GM23338 (cell line): ENCODE measurements at regions not wholly inside any gene's neighbourhood (a gene's known extent, or its start where the extent isn't known, plus 50 kb on each side); places are given as distances from the start of the nearest gene placed in this dataset.

Experiments
- ATAC-seq: fragments of 200-7000 bp; cut with Tn5 transposase; 3 replicates; pipeline ENCODE4 v1.9.1; 2020
- DNase-seq: peaks from one replicate; pipeline ENCODE4 v3.0.0-alpha.2; 2015; ENCODE audit warnings: low spot score
- H2AFZ ChIP-seq: fragments of 200-600 bp; sonication (generic); 2 replicates; pipeline ENCODE4 v1.8.0; 2016; ENCODE audit warnings: antibody characterized with exemption, mild to moderate bottlenecking, moderate library complexity
- H3F3A ChIP-seq: fragments of 200-600 bp; sonication (generic); replicated peaks from 2 replicates; pipeline ENCODE4 v1.8.0; 2017; ENCODE audit warnings: antibody characterized with exemption, mixed run types, low read depth
- H3K27ac ChIP-seq: fragments of 200-600 bp; sonication (generic); 2 replicates; pipeline ENCODE4 v1.6.1; 2016; ENCODE audit warnings: low read depth
- H3K27me3 ChIP-seq: fragments of 200-600 bp; sonication (generic); 2 replicates; pipeline ENCODE4 v1.8.0; 2016; ENCODE audit warnings: mild to moderate bottlenecking, mixed run types, moderate library complexity; ENCODE audit not compliant: insufficient read depth
- H3K36me3 ChIP-seq: fragments of 200-600 bp; sonication (generic); 2 replicates; pipeline ENCODE4 v1.8.0; 2016; ENCODE audit warnings: mild to moderate bottlenecking; ENCODE audit not compliant: insufficient read depth
- H3K4me1 ChIP-seq: fragments of 200-600 bp; sonication (generic); 2 replicates; pipeline ENCODE4 v1.8.0; 2016; ENCODE audit warnings: mild to moderate bottlenecking, moderate library complexity; ENCODE audit not compliant: insufficient read depth
- H3K4me2 ChIP-seq: fragments of 200-600 bp; sonication (generic); 2 replicates; pipeline ENCODE4 v1.7.1; 2017; ENCODE audit warnings: mixed run types
- H3K4me3 ChIP-seq: fragments of 200-600 bp; sonication (generic); 2 replicates; pipeline ENCODE4 v1.6.1; 2016; ENCODE audit warnings: mixed run types
- H3K79me2 ChIP-seq: fragments of 200-600 bp; sonication (generic); replicated peaks from 2 replicates; pipeline ENCODE4 v1.8.0; 2017; ENCODE audit warnings: mild to moderate bottlenecking; ENCODE audit not compliant: insufficient read depth
- H3K9me2 ChIP-seq: fragments of 200-600 bp; sonication (generic); 2 replicates; pipeline ENCODE4 v1.8.0; 2017; ENCODE audit not compliant: insufficient read depth
- H4K20me1 ChIP-seq: fragments of 200-600 bp; sonication (generic); replicated peaks from 2 replicates; pipeline ENCODE4 v1.8.0; 2017; ENCODE audit warnings: mild to moderate bottlenecking; ENCODE audit not compliant: insufficient read depth
- H3K27ac Mint-ChIP-seq: 2 replicates; pipeline ENCODE4 v1.8.0; 2020; ENCODE audit warnings: inconsistent platforms, mild to moderate bottlenecking, moderate library complexity, mixed read lengths
- H3K27me3 Mint-ChIP-seq: 3 replicates; pipeline ENCODE4 v1.8.0; 2022; ENCODE audit warnings: low read depth, mild to moderate bottlenecking, moderate library complexity, mixed read lengths, inconsistent platforms; ENCODE audit not compliant: insufficient read depth, poor library complexity
- H3K36me3 Mint-ChIP-seq: 3 replicates; pipeline ENCODE4 v1.8.0; 2021; ENCODE audit warnings: low read depth, mild to moderate bottlenecking, inconsistent platforms, moderate library complexity, mixed read lengths
- H3K4me1 Mint-ChIP-seq: 3 replicates; pipeline ENCODE4 v1.8.0; 2020; ENCODE audit warnings: mild to moderate bottlenecking, inconsistent platforms, mixed read lengths
- H3K4me3 Mint-ChIP-seq: 3 replicates; pipeline ENCODE4 v1.8.0; 2021; ENCODE audit warnings: moderate library complexity, mild to moderate bottlenecking, inconsistent platforms, mixed read lengths
- H3K9me3 Mint-ChIP-seq: 3 replicates; pipeline ENCODE4 v1.8.0; 2020; ENCODE audit warnings: moderate library complexity, mild to moderate bottlenecking, inconsistent platforms, mixed read lengths
- CREB1 ChIP-seq: fragments of 250-450 bp; sonication (Bioruptor Pico); IDR thresholded peaks from 2 replicates; pipeline ENCODE4 v1.5.0; 2020; ENCODE audit warnings: low read depth, mild to moderate bottlenecking, moderate library complexity
- CTCF ChIP-seq, 2 experiments: fragments of 200-600 bp in 1 of 2; sonication (generic) in 1 of 2; conservative IDR thresholded peaks; 2 replicates each; pipeline versions ENCODE4 v1.5.1 to v1.6.1; 2016 to 2017; ENCODE audit warnings: antibody characterized with exemption in 2 of 2, low read depth in 2 of 2, mild to moderate bottlenecking in 2 of 2, moderate library complexity in 1 of 2
- ETS1 ChIP-seq: IDR thresholded peaks from 2 replicates; pipeline ENCODE4 v1.6.1; 2016; ENCODE audit warnings: antibody characterized with exemption
- EZH2 ChIP-seq: fragments of 200-600 bp; sonication (generic); IDR thresholded peaks from one replicate; pipeline ENCODE4 v1.8.0; 2017; ENCODE audit warnings: antibody characterized with exemption, mild to moderate bottlenecking, low read depth; ENCODE audit not compliant: unreplicated experiment
- EZH2phosphoT487 ChIP-seq: fragments of 200-600 bp; sonication (generic); IDR thresholded peaks from one replicate; pipeline ENCODE4 v1.8.1; 2018; ENCODE audit warnings: antibody characterized with exemption; ENCODE audit not compliant: unreplicated experiment
- JUNB ChIP-seq: IDR thresholded peaks from one replicate; pipeline ENCODE4 v1.6.1; 2016; ENCODE audit warnings: antibody characterized with exemption; ENCODE audit not compliant: unreplicated experiment
- NANOG ChIP-seq: IDR thresholded peaks from 2 replicates; pipeline ENCODE4 v1.6.1; 2016; ENCODE audit warnings: antibody characterized with exemption, borderline replicate concordance
- POLR2AphosphoS5 ChIP-seq: IDR thresholded peaks from 2 replicates; pipeline ENCODE4 v1.6.1; 2016; ENCODE audit warnings: antibody characterized with exemption, low read depth
- REST ChIP-seq: IDR thresholded peaks from one replicate; pipeline ENCODE4 v1.6.1; 2018; ENCODE audit warnings: antibody characterized with exemption; ENCODE audit not compliant: unreplicated experiment
- STAT1 ChIP-seq: IDR thresholded peaks from one replicate; pipeline ENCODE4 v1.6.1; 2016; ENCODE audit warnings: antibody characterized with exemption; ENCODE audit not compliant: unreplicated experiment
- ZNF114 ChIP-seq: fragments of 250-450 bp; sonication (Bioruptor Pico); IDR thresholded peaks from 2 replicates; pipeline ENCODE4 v1.5.0; 2020; ENCODE audit warnings: mild to moderate bottlenecking, moderate library complexity
- ZNF331 ChIP-seq: fragments of 250-450 bp; sonication (Bioruptor Pico); IDR thresholded peaks from 2 replicates; pipeline ENCODE4 v1.5.0; 2020; ENCODE audit warnings: low read depth, mild to moderate bottlenecking, moderate library complexity
- ZNF462 ChIP-seq: fragments of 250-450 bp; sonication (Bioruptor Pico); IDR thresholded peaks from 2 replicates; pipeline ENCODE4 v1.5.0; 2020; ENCODE audit warnings: mild to moderate bottlenecking, moderate library complexity

GRCh38 chrX:39414290-39414854 lies 613.1 kb downstream of the MID1IP1 start:
- DNase-seq = no peak
- H3K36me3 ChIP-seq = no peaks in the 10 kb centered on the region
- Mint-ChIP-seq H3K4me1 (peaks cover 7% of the 10 kb centered on the region; the same call in 2 of the 3 replicates), H3K4me3 (no peak overlapping the region), H3K27ac (no peak overlapping the region), H3K9me3 (no peaks in the 10 kb centered on the region), H3K27me3 (no peaks in the 10 kb centered on the region), H3K36me3 (no peaks in the 10 kb centered on the region)
- no peaks in the 10 kb centered on the region for H3K9me2 ChIP-seq
- no peak for TF ChIP-seq ETS1
- TF ChIP-seq EZH2 = no peak
- no peak for TF ChIP-seq JUNB
- no peak for TF ChIP-seq REST
- no peak for TF ChIP-seq ZNF331 (CRISPR knock-in tag)
- TF ChIP-seq EZH2phosphoT487 = no peak
- TF ChIP-seq ZNF462 = no peak
- TF ChIP-seq STAT1 = no peak
- no peak for TF ChIP-seq CREB1 (CRISPR knock-in tag)
- no peak for TF ChIP-seq NANOG
- TF ChIP-seq CTCF (conservative IDR thresholded peaks at IDR 0.05; ENCODE audit: low read depth in 2 of 2) = no peak
- no peak for TF ChIP-seq POLR2AphosphoS5
- TF ChIP-seq ZNF114 = no peak
- H3K4me3 ChIP-seq = no peak overlapping the region
- ATAC-seq = no peak
- no peak overlapping the region for H2AFZ ChIP-seq
- H3K27me3 ChIP-seq = no peaks in the 10 kb centered on the region
- no peaks in the 10 kb centered on the region for H4K20me1 ChIP-seq
- no peaks in the 10 kb centered on the region for H3K4me1 ChIP-seq
- no peak overlapping the region for H3K27ac ChIP-seq
- no peaks in the 10 kb centered on the region for H3K79me2 ChIP-seq
- H3K4me2 ChIP-seq = no peak overlapping the region
- no peaks in the 10 kb centered on the region for H3F3A ChIP-seq
